ENCODE measurements at regions not wholly inside any gene's neighbourhood (a gene's known extent, or its start where the extent isn't known, plus 50 kb on each side); places are given as distances from the start of the nearest gene placed in this dataset.

GRCh38 chr2:117108741-117109267 lies 705.7 kb upstream of the DDX18 start:
- no peak overlapping the region for H3K27ac ChIP-seq
- TF ChIP-seq ZFX (IDR thresholded peaks at IDR 0.05): no peak
- TF ChIP-seq, protein P1, sequence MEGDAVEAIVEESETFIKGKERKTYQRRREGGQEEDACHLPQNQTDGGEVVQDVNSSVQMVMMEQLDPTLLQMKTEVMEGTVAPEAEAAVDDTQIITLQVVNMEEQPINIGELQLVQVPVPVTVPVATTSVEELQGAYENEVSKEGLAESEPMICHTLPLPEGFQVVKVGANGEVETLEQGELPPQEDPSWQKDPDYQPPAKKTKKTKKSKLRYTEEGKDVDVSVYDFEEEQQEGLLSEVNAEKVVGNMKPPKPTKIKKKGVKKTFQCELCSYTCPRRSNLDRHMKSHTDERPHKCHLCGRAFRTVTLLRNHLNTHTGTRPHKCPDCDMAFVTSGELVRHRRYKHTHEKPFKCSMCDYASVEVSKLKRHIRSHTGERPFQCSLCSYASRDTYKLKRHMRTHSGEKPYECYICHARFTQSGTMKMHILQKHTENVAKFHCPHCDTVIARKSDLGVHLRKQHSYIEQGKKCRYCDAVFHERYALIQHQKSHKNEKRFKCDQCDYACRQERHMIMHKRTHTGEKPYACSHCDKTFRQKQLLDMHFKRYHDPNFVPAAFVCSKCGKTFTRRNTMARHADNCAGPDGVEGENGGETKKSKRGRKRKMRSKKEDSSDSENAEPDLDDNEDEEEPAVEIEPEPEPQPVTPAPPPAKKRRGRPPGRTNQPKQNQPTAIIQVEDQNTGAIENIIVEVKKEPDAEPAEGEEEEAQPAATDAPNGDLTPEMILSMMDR (conservative IDR thresholded peaks at IDR 0.05): no peak

DNA sequence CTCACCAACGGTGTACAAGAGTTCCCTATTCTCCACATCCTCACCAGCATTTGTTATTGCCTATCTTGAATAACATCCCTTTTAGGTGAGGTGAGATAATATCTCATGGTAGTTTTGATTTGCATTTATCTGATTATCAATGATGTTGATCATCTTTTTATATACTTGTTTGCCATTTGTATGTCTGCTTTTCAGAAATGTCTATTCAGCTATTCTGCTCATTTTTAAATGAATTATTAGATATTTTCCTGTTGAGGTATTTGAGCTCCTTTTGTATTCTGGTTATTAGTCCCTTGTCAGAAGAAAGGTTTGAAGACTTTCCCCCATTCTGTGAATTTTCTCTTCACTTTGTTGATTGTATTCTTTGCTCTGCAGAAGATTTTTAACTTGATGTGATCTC lies 695.5 kb upstream of the DDX18 start:
- TF ChIP-seq ZFX (IDR thresholded peaks at IDR 0.05): no peak
- TF ChIP-seq, protein P1 (conservative IDR thresholded peaks at IDR 0.05): no peak
- H3K27ac ChIP-seq: no peak overlapping the region

- H3K27ac ChIP-seq: no peak overlapping the region
- TF ChIP-seq, protein P1 (conservative IDR thresholded peaks at IDR 0.05): no peak
Measured at GRCh38 chr2:117123362-117123761, 691.1 kb upstream of the DDX18 start.

DNA sequence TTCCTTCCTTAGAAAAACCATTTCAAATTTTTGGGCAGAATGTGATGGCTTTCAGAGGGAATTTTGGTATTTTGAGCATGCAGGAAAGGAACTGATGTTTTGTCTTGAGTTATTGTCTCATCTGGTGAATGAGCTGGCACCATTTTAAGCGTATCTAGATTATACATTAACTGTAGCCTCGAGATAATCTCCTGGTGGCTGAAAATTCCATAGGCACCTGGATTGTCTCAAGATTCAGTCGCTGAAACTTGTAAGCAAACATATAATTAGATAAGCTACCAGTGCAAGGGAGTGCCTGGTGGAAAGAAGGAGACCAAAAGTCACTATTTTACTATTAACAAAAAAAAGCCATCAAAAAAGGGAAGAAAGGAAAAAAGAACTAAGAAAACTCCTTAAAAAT lies 687.8 kb upstream of the DDX18 start:
- H3K27ac ChIP-seq: no peak overlapping the region
- TF ChIP-seq, protein P1 (conservative IDR thresholded peaks at IDR 0.05): no peak
- TF ChIP-seq ZFX (IDR thresholded peaks at IDR 0.05): no peak

GRCh38 chr2:117127680-117128079 lies 686.8 kb upstream of the DDX18 start:
- H3K27ac ChIP-seq: no peak overlapping the region
- no peak for TF ChIP-seq ZFX (IDR thresholded peaks at IDR 0.05)
- TF ChIP-seq, protein P1 (conservative IDR thresholded peaks at IDR 0.05): no peak

DNA sequence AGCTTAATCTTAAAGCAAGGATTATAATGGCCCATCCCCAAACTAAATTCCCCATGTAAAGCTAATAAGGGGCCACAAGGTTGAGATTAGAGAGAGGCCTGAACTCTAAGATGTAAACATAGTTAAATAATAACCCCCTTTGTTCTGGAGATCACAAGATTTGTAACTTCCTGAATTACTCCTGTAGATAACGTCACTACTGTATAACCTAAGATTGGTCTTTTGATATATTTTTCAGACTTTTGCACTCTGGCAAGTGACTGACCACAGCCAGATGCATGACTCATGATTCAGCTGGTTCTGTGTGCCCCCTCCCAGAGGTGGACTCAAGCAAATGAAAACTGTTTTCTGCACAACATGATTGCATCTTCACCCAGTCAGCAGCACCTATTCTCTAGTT lies 686.0 kb upstream of the DDX18 start:
- no peak for TF ChIP-seq ZFX (IDR thresholded peaks at IDR 0.05)
- TF ChIP-seq, protein P1 (conservative IDR thresholded peaks at IDR 0.05): no peak
- no peak overlapping the region for H3K27ac ChIP-seq

DNA sequence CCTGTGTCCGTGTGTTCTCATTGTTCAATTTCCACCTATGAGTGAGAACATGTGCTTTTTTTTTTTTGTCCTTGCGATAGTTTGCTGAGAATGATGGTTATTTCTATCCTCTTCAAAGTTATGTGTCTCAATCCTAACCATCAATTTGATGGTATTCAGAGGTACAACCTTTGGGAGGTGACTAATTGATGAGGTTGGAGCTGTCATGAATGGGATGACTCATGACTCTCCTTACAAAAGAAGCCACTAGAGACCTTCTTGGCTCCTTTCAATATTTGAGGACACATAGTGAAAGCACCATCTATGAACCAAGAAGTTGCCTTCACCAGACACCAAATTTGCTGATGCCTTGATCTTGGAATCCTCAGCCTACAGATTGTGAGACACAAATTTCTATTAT lies 677.1 kb upstream of the DDX18 start:
- TF ChIP-seq ZFX (IDR thresholded peaks at IDR 0.05): no peak
- TF ChIP-seq, protein P1 (conservative IDR thresholded peaks at IDR 0.05): no peak
- no peak overlapping the region for H3K27ac ChIP-seq

Measured in C4-2B (cell line).